ENCODE measurements at regions not wholly inside any gene's neighbourhood (a gene's known extent, or its start where the extent isn't known, plus 50 kb on each side); places are given as distances from the start of the nearest gene placed in this dataset.

DNA sequence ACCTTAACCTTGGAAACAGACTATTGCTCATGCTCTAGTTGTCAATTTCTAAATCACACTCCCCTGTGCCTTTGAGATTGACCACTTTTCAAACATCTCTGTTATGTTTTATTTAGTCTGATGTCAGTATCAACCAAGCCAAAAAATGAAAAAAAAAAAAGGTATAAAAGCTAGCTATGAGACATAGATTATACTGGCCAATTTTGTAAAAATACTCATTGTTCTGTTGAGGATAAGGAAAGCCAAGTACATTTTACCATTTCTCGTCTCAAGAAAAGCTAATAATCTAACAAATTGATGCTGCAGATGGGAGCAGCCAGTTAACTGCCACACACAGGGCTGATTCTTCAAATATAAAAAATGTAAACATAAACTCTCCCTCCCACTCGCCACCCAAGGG lies 572.6 kb upstream of the KLF12 start:
- Mint-ChIP-seq H3K27me3 (ENCODE audit: low read depth) (no peaks in the 10 kb centered on the region), H3K36me3 (no peaks in the 10 kb centered on the region), H3K4me3 (no peak overlapping the region), H3K9me3 (no peaks in the 10 kb centered on the region), H3K27ac (no peak overlapping the region), H3K4me1 (peaks cover 5% of the 10 kb centered on the region; the same call in 1 of the 2 replicates)
- ATAC-seq, result no peak
- DNase-seq (ENCODE audit: low spot score), result no peak
- TF ChIP-seq, protein P1, sequence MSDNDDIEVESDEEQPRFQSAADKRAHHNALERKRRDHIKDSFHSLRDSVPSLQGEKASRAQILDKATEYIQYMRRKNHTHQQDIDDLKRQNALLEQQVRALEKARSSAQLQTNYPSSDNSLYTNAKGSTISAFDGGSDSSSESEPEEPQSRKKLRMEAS (CRISPR knock-in tag; IDR thresholded peaks at IDR 0.05), result no peak
- TF ChIP-seq ZNF317 (CRISPR knock-in tag; IDR thresholded peaks at IDR 0.05; ENCODE audit: borderline replicate concordance, low read depth) (no peak), MXD4 (CRISPR knock-in tag; IDR thresholded peaks at IDR 0.05; ENCODE audit: borderline replicate concordance) (no peak), HMGA2 (CRISPR knock-in tag; IDR thresholded peaks at IDR 0.05) (no peak), JUN (CRISPR knock-in tag; IDR thresholded peaks at IDR 0.05) (no peak)
- TF ChIP-seq, protein P2, sequence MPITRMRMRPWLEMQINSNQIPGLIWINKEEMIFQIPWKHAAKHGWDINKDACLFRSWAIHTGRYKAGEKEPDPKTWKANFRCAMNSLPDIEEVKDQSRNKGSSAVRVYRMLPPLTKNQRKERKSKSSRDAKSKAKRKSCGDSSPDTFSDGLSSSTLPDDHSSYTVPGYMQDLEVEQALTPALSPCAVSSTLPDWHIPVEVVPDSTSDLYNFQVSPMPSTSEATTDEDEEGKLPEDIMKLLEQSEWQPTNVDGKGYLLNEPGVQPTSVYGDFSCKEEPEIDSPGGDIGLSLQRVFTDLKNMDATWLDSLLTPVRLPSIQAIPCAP (CRISPR knock-in tag; IDR thresholded peaks at IDR 0.05), result no peak
- TF ChIP-seq, protein P3, sequence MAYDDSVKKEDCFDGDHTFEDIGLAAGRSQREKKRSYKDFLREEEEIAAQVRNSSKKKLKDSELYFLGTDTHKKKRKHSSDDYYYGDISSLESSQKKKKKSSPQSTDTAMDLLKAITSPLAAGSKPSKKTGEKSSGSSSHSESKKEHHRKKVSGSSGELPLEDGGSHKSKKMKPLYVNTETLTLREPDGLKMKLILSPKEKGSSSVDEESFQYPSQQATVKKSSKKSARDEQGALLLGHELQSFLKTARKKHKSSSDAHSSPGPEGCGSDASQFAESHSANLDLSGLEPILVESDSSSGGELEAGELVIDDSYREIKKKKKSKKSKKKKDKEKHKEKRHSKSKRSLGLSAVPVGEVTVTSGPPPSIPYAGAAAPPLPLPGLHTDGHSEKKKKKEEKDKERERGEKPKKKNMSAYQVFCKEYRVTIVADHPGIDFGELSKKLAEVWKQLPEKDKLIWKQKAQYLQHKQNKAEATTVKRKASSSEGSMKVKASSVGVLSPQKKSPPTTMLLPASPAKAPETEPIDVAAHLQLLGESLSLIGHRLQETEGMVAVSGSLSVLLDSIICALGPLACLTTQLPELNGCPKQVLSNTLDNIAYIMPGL (CRISPR knock-in tag; IDR thresholded peaks at IDR 0.05), result no peak
- TF ChIP-seq, protein P4, sequence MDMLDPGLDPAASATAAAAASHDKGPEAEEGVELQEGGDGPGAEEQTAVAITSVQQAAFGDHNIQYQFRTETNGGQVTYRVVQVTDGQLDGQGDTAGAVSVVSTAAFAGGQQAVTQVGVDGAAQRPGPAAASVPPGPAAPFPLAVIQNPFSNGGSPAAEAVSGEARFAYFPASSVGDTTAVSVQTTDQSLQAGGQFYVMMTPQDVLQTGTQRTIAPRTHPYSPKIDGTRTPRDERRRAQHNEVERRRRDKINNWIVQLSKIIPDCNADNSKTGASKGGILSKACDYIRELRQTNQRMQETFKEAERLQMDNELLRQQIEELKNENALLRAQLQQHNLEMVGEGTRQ (CRISPR knock-in tag; IDR thresholded peaks at IDR 0.05), result no peak
- POLR2A ChIA-PET, result no interaction called here
- CTCF ChIA-PET, result no interaction called here

DNA sequence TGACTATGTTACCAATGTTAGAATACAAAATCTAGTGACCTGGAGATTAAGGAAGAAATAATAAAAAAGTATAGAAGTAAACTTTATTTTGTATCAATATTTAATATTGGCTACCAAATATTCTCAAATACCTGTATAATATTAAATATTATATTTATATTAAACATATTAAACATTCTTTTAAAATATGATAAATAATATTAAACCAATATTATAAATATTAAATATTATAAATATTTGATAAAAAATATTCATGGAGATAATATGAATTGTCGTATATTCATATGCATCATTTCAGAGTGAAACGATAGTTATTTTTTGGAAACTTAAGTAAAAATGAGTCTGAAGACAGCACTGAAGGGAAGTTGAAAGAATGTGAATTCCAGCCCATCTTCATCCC lies 571.2 kb upstream of the KLF12 start:
- Mint-ChIP-seq H3K9me3 (no peaks in the 10 kb centered on the region), H3K4me3 (no peak overlapping the region), H3K36me3 (no peaks in the 10 kb centered on the region), H3K27ac (no peak overlapping the region), H3K4me1 (peaks cover 5% of the 10 kb centered on the region; the same call in 1 of the 2 replicates), H3K27me3 (ENCODE audit: low read depth) (no peaks in the 10 kb centered on the region)
- TF ChIP-seq TEAD4 (CRISPR knock-in tag; IDR thresholded peaks at IDR 0.05) (no peak), HMGA2 (CRISPR knock-in tag; IDR thresholded peaks at IDR 0.05) (peak; percentile 96)
- DNase-seq (ENCODE audit: low spot score) (no peak), ATAC-seq (no peak)
- ChIA-PET POLR2A (no interaction called here), CTCF (no interaction called here)

DNA sequence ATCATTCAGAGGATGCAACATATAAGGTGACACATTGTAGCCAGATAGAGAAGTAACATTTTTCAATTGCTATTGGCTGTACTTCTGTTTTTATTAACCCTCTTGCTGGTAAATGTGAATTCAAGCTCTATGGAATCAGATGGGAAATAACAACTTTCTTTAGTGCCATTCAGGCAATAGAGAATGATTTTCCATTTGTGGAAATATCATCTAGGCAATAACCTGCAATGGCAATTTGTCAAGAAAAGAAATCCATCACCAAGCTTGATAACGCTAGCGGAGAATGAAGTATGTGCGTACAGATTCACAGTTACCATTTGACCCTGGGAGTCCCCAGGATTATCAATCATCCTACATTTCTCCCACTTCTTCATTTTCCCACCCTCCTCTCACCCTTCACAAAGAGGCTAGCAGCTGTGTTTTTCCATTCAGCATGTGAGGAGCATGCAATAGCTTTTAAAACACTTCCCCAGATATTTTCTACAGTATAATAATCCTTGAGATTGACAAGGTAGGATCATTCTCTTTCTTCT lies 569.7 kb upstream of the KLF12 start:
- peaks cover under 1% of the 10 kb centered on the region; the same call in 1 of the 2 replicates for H3K36me3 Mint-ChIP-seq
- no peaks in the 10 kb centered on the region for H3K9me3 Mint-ChIP-seq
- H3K4me1 Mint-ChIP-seq, result peaks cover 5% of the 10 kb centered on the region; the same call in 1 of the 2 replicates
- no peak overlapping the region for H3K4me3 Mint-ChIP-seq
- ATAC-seq (no peak), DNase-seq (ENCODE audit: low spot score) (no peak)
- TF ChIP-seq, protein P5, sequence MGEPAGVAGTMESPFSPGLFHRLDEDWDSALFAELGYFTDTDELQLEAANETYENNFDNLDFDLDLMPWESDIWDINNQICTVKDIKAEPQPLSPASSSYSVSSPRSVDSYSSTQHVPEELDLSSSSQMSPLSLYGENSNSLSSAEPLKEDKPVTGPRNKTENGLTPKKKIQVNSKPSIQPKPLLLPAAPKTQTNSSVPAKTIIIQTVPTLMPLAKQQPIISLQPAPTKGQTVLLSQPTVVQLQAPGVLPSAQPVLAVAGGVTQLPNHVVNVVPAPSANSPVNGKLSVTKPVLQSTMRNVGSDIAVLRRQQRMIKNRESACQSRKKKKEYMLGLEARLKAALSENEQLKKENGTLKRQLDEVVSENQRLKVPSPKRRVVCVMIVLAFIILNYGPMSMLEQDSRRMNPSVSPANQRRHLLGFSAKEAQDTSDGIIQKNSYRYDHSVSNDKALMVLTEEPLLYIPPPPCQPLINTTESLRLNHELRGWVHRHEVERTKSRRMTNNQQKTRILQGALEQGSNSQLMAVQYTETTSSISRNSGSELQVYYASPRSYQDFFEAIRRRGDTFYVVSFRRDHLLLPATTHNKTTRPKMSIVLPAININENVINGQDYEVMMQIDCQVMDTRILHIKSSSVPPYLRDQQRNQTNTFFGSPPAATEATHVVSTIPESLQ (CRISPR knock-in tag; IDR thresholded peaks at IDR 0.05), result no peak
- TF ChIP-seq ZNF396 (CRISPR knock-in tag; IDR thresholded peaks at IDR 0.05; ENCODE audit: borderline replicate concordance), result no peak
- no peak for TF ChIP-seq ZNF138 (CRISPR knock-in tag; conservative IDR thresholded peaks at IDR 0.05)
- TF ChIP-seq, protein P6, sequence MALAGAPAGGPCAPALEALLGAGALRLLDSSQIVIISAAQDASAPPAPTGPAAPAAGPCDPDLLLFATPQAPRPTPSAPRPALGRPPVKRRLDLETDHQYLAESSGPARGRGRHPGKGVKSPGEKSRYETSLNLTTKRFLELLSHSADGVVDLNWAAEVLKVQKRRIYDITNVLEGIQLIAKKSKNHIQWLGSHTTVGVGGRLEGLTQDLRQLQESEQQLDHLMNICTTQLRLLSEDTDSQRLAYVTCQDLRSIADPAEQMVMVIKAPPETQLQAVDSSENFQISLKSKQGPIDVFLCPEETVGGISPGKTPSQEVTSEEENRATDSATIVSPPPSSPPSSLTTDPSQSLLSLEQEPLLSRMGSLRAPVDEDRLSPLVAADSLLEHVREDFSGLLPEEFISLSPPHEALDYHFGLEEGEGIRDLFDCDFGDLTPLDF (CRISPR knock-in tag; IDR thresholded peaks at IDR 0.05), result no peak
- no peak for TF ChIP-seq CREM (CRISPR knock-in tag; IDR thresholded peaks at IDR 0.05)
- TF ChIP-seq ESRRA (CRISPR knock-in tag; IDR thresholded peaks at IDR 0.05; ENCODE audit: borderline replicate concordance), result no peak
- POLR2A ChIA-PET, result no interaction called here
- no peak overlapping the region for H3K27ac Mint-ChIP-seq
- no peaks in the 10 kb centered on the region for H3K27me3 Mint-ChIP-seq (ENCODE audit: low read depth)
- CTCF ChIA-PET, result no interaction called here

Measured in WTC11 (cell line).